ENCODE measurements at regions not wholly inside any gene's neighbourhood (a gene's known extent, or its start where the extent isn't known, plus 50 kb on each side); places are given as distances from the start of the nearest gene placed in this dataset.
A peak's percentile ranks its signal among the peaks of the same experiment; 100 is the strongest.
"Not testable (repeated sequence)": the region's sequence is repeated elsewhere in the genome, so short reads cannot be mapped to it uniquely, and the experiment has no call there.

DNA sequence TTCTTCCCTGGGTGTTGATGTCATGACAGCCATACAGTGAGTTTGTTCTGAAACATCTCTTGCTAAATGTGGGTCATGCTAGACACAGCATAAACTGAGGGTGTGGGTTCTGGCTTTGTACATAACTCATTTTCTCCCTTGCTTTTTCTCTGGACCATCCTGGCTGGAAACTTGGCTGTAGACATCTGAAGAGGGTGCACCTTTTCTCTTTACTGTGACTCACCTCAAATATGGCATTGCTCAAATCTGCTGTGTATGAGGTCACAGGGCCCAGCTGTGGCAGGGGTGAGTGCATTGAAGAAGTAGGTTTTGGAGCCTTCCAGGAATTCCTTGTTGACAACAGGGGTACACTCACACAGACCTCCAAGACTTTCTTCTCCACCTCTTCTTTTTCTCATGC is 465.5 kb upstream of the AMELY start:
- no peaks in the 10 kb centered on the region for H3K27me3 ChIP-seq (ENCODE audit: control insufficient read depth in 2 of 2, insufficient read depth in 2 of 2, low read length in 2 of 2)
- Mint-ChIP-seq H3K27ac (peak overlapping the region in 1 of 9 donors; percentile 40), H3K4me3 (no peak overlapping the region), H3K9me3 (no peaks in the 10 kb centered on the region), H3K4me1 (peaks cover 0 to 11% (median 2%) of the 10 kb centered on the region in 7 donors), H3K36me3 (peaks cover 0 to 16% (median 0%) of the 10 kb centered on the region in 5 donors), H3K27me3 (no peaks in the 10 kb centered on the region)
- intact Hi-C loops (cut with micrococcal nuclease) = no loop called here
- no peak for ATAC-seq
- H3K4me1 ChIP-seq (ENCODE audit: control insufficient read depth in 2 of 2, insufficient read depth in 2 of 2, low read length in 2 of 2) = no peaks in the 10 kb centered on the region
- no peak for DNase-seq
- H3K9me3 ChIP-seq (ENCODE audit: control insufficient read depth in 2 of 3, low read length in 3 of 3) = no peaks in the 10 kb centered on the region
- H3K4me3 ChIP-seq (ENCODE audit: low read length) = no peak overlapping the region
- ChIA-PET CTCF (no interaction called here), POLR2A (no interaction called here)
- H3K36me3 ChIP-seq (ENCODE audit: control insufficient read depth in 2 of 3, insufficient read depth in 3 of 3, low read length in 3 of 3) = peaks cover 0 to 5% (median 0%) of the 10 kb centered on the region in 3 experiments
- H3K27ac ChIP-seq (ENCODE audit: low read depth, low read length) = no peak overlapping the region

DNA sequence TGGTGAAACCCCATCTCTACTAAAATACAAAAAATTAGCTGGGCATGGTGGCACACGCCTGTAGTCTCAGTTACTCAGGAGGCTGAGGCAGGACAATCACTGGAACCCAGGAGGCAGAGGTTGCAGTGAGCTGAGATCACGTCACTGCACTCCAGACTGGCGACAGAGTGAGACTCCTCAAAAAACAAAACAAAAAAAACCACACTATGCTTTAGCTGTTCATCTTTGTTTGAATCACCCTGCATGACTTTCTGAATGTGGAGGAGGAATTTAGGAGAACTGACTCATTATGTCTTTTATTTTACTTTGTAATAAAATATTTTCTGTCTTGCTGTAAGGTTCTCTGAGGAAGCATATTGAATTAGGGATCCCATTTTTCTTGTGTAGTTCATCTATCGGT is 462.9 kb upstream of the AMELY start:
- H3K4me1 ChIP-seq (ENCODE audit: control insufficient read depth in 2 of 2, insufficient read depth in 2 of 2, low read length in 2 of 2); H3K27ac Mint-ChIP-seq; H3K36me3 ChIP-seq (ENCODE audit: control insufficient read depth in 2 of 3, insufficient read depth in 3 of 3, low read length in 3 of 3); H3K27ac ChIP-seq (ENCODE audit: low read depth, low read length); intact Hi-C loops (cut with micrococcal nuclease); H3K4me3 ChIP-seq (ENCODE audit: low read length); POLR2A ChIA-PET; CTCF ChIA-PET; H3K36me3 Mint-ChIP-seq; H3K9me3 ChIP-seq (ENCODE audit: control insufficient read depth in 2 of 3, low read length in 3 of 3); H3K27me3 ChIP-seq (ENCODE audit: control insufficient read depth in 2 of 2, insufficient read depth in 2 of 2, low read length in 2 of 2); H3K4me1 Mint-ChIP-seq; H3K4me3 Mint-ChIP-seq; H3K9me3 Mint-ChIP-seq; DNase-seq; H3K27me3 Mint-ChIP-seq; ATAC-seq: not testable (repeated sequence)

DNA sequence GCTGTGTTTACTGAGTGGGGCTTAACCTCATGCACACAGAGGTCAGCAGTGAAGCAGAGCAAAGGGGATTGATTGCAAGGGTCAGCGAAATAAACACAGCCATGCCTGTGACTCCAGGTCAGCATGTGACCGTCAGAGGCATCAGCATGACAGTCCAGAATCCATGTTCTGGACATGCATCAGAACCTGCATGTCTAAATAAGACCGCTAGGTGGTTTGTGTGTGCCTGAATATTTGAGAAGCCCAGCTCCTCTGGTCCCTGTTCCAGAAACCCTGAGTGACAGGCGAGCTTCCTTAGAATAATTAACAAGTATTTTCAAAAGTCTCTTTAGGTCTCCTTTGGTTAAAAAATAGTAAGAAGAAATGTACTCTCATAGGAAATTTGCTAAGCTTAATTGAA is 460.4 kb upstream of the AMELY start:
- H3K36me3 ChIP-seq (ENCODE audit: control insufficient read depth in 2 of 3, insufficient read depth in 3 of 3, low read length in 3 of 3); H3K9me3 ChIP-seq (ENCODE audit: control insufficient read depth in 2 of 3, low read length in 3 of 3); ATAC-seq; H3K27me3 ChIP-seq (ENCODE audit: control insufficient read depth in 2 of 2, insufficient read depth in 2 of 2, low read length in 2 of 2); H3K4me1 Mint-ChIP-seq; H3K4me1 ChIP-seq (ENCODE audit: control insufficient read depth in 2 of 2, insufficient read depth in 2 of 2, low read length in 2 of 2); CTCF ChIA-PET; H3K27ac ChIP-seq (ENCODE audit: low read depth, low read length); POLR2A ChIA-PET; H3K4me3 Mint-ChIP-seq; H3K27me3 Mint-ChIP-seq; DNase-seq; H3K9me3 Mint-ChIP-seq; H3K4me3 ChIP-seq (ENCODE audit: low read length); H3K27ac Mint-ChIP-seq; intact Hi-C loops (cut with micrococcal nuclease): not testable (repeated sequence)
- H3K36me3 Mint-ChIP-seq = peaks cover 0 to 11% (median 0%) of the 10 kb centered on the region in 5 donors

DNA sequence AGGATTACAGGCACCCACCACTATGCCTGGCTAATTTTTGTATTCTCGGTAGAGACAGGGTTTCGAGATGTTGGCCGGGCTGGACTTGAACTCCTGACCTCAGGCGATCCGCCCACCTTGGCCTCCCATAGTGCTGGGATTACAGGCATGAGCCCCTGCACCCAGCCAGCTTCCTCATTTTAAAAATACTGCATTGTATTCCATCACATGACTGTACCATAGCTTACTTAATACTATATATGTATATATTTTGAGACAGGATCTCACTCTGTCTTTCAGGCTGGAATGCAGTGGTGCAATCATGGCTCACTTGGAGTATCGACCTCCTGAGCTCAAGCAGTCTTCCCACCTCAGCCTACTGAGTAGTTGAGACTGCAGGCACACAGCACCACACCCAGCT is 459.5 kb upstream of the AMELY start:
- H3K4me3 ChIP-seq (ENCODE audit: low read length); intact Hi-C loops (cut with micrococcal nuclease); H3K27me3 ChIP-seq (ENCODE audit: control insufficient read depth in 2 of 2, insufficient read depth in 2 of 2, low read length in 2 of 2); CTCF ChIA-PET; H3K36me3 Mint-ChIP-seq; H3K36me3 ChIP-seq (ENCODE audit: control insufficient read depth in 2 of 3, insufficient read depth in 3 of 3, low read length in 3 of 3); H3K27ac Mint-ChIP-seq; ATAC-seq; POLR2A ChIA-PET; H3K27ac ChIP-seq (ENCODE audit: low read depth, low read length); H3K9me3 Mint-ChIP-seq; H3K9me3 ChIP-seq (ENCODE audit: control insufficient read depth in 2 of 3, low read length in 3 of 3); H3K4me1 Mint-ChIP-seq; DNase-seq; H3K27me3 Mint-ChIP-seq; H3K4me3 Mint-ChIP-seq; H3K4me1 ChIP-seq (ENCODE audit: control insufficient read depth in 2 of 2, insufficient read depth in 2 of 2, low read length in 2 of 2): not testable (repeated sequence)

DNA sequence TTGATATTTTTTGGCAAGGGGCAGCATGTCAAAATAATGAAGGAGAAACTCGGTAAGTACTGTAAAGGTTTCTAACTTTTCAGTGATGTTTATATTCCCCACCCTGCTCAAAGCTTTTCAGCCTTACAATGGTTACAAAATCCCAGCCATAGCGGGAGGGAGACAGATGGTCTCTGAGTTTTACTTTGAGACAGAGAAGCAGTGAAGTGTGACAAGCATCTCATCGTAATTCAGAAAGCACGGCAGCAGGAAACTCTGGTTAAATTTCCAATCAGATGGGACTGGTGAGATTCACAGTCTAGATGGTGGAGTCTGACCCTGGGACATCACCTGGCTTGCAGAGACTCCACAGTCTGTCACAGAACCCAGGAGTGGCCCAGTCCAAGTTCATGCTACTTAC is 448.0 kb upstream of the AMELY start:
- no peak overlapping the region for H3K4me3 ChIP-seq (ENCODE audit: low read length)
- peak overlapping the region in 1 of 9 donors; percentile 65 for H3K27ac Mint-ChIP-seq
- no peaks in the 10 kb centered on the region for H3K27me3 ChIP-seq (ENCODE audit: control insufficient read depth in 2 of 2, insufficient read depth in 2 of 2, low read length in 2 of 2)
- peaks cover 0 to 4% (median 0%) of the 10 kb centered on the region in 11 donors for H3K9me3 Mint-ChIP-seq
- peaks cover 0 to 19% (median 4%) of the 10 kb centered on the region in 5 donors for H3K36me3 Mint-ChIP-seq
- H3K4me1 ChIP-seq (ENCODE audit: control insufficient read depth in 2 of 2, insufficient read depth in 2 of 2, low read length in 2 of 2) = no peaks in the 10 kb centered on the region
- no peak for ATAC-seq
- H3K36me3 ChIP-seq (ENCODE audit: control insufficient read depth in 2 of 3, insufficient read depth in 3 of 3, low read length in 3 of 3) = peaks cover 0 to 9% (median 4%) of the 10 kb centered on the region in 3 experiments
- no peaks in the 10 kb centered on the region for H3K27me3 Mint-ChIP-seq
- H3K4me3 Mint-ChIP-seq = no peak overlapping the region
- ChIA-PET CTCF (interaction anchor here (0.6 kb wide), 1 partner anchor 41 kb away, joined by 3 read pairs; no protein-coding TSS in a partner anchor), POLR2A (no interaction called here)
- H3K27ac ChIP-seq (ENCODE audit: low read depth, low read length) = no peak overlapping the region
- peaks cover 0 to 16% (median 0%) of the 10 kb centered on the region in 7 donors for H3K4me1 Mint-ChIP-seq
- intact Hi-C loops (cut with micrococcal nuclease) = no loop called here
- H3K9me3 ChIP-seq (ENCODE audit: control insufficient read depth in 2 of 3, low read length in 3 of 3) = no peaks in the 10 kb centered on the region
- DNase-seq = no peak

GRCh38 chrY:7358103-7358752 is 446.7 kb upstream of the AMELY start:
- ATAC-seq (no peak), DNase-seq (no peak)
- no peaks in the 10 kb centered on the region for H3K27me3 Mint-ChIP-seq
- H3K4me3 ChIP-seq (ENCODE audit: low read length) = no peak overlapping the region
- ChIA-PET CTCF (no interaction called here), POLR2A (no interaction called here)
- intact Hi-C loops (cut with micrococcal nuclease) = no loop called here
- H3K27me3 ChIP-seq (ENCODE audit: control insufficient read depth in 2 of 2, insufficient read depth in 2 of 2, low read length in 2 of 2) = no peaks in the 10 kb centered on the region
- H3K9me3 Mint-ChIP-seq = peaks cover 0 to 4% (median 0%) of the 10 kb centered on the region in 11 donors
- H3K27ac Mint-ChIP-seq = peak overlapping the region in 3 of 9 donors; percentile 38 to 67 (median 59)
- no peaks in the 10 kb centered on the region for H3K4me1 ChIP-seq (ENCODE audit: control insufficient read depth in 2 of 2, insufficient read depth in 2 of 2, low read length in 2 of 2)
- H3K4me1 Mint-ChIP-seq = peaks cover 0 to 17% (median 0%) of the 10 kb centered on the region in 7 donors
- H3K9me3 ChIP-seq (ENCODE audit: control insufficient read depth in 2 of 3, low read length in 3 of 3) = no peaks in the 10 kb centered on the region
- no peak overlapping the region for H3K4me3 Mint-ChIP-seq
- H3K36me3 ChIP-seq (ENCODE audit: control insufficient read depth in 2 of 3, insufficient read depth in 3 of 3, low read length in 3 of 3) = peaks cover 0 to 13% (median 4%) of the 10 kb centered on the region in 3 experiments
- H3K36me3 Mint-ChIP-seq = peaks cover 0 to 20% (median under 1%) of the 10 kb centered on the region in 5 donors
- H3K27ac ChIP-seq (ENCODE audit: low read depth, low read length) = no peak overlapping the region

DNA sequence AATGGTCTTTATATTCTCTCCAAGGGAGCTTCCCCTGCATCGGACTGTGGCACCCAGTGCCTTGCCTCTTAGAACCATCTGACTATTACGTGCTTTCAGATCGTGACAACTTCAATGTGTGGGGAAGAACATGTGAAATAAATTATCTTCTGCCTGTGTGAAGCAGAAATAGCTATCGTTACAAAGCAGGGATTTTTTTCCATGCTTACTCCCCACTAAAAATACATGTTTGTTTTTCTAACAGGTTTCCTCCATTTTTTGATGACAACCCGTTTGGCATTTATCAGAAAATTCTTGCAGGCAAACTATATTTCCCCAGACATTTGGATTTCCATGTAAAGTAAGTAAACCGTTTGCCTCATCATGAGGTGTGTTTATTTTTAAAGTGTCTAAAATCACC is 444.3 kb upstream of the AMELY start:
- CTCF ChIA-PET; H3K4me3 Mint-ChIP-seq; H3K27me3 Mint-ChIP-seq; intact Hi-C loops (cut with micrococcal nuclease); H3K9me3 Mint-ChIP-seq; DNase-seq; H3K27ac Mint-ChIP-seq; POLR2A ChIA-PET; H3K27me3 ChIP-seq (ENCODE audit: control insufficient read depth in 2 of 2, insufficient read depth in 2 of 2, low read length in 2 of 2); H3K36me3 ChIP-seq (ENCODE audit: control insufficient read depth in 2 of 3, insufficient read depth in 3 of 3, low read length in 3 of 3); H3K4me3 ChIP-seq (ENCODE audit: low read length); H3K9me3 ChIP-seq (ENCODE audit: control insufficient read depth in 2 of 3, low read length in 3 of 3); H3K4me1 ChIP-seq (ENCODE audit: control insufficient read depth in 2 of 2, insufficient read depth in 2 of 2, low read length in 2 of 2); ATAC-seq; H3K27ac ChIP-seq (ENCODE audit: low read depth, low read length): not testable (repeated sequence)
- Mint-ChIP-seq H3K4me1 (peaks cover 0 to 18% (median 4%) of the 10 kb centered on the region in 7 donors), H3K36me3 (peaks cover 0 to 20% (median 0%) of the 10 kb centered on the region in 5 donors)
